Panc1 (cell line): ENCODE measurements at regions not wholly inside any gene's neighbourhood (a gene's known extent, or its start where the extent isn't known, plus 50 kb on each side); places are given as distances from the start of the nearest gene placed in this dataset.

Source experiments
- ATAC-seq: fragments of 200-7000 bp; cut with Tn5 transposase; 2 replicates; pipeline ENCODE4 v1.9.1; 2020; ENCODE audit warnings: mild to moderate bottlenecking, moderate library complexity
- BruUV-seq: library from RNA; stranded (reverse); fragments of 400-500 nt; replicated peaks from 2 replicates; lab custom pipeline; 2021; lab: Mats Ljungman, UMichigan
- CTCF ChIA-PET: fragments of 300-600 bp; sonication (Branson Sonifier 250); formaldehyde crosslinking; loops from one replicate; lab custom pipeline; 2022; ENCODE audit warnings: antibody characterized with exemption; lab: Charles Lee
- POLR2A ChIA-PET: fragments of 300-600 bp; sonication (Branson Sonifier 250); formaldehyde crosslinking; loops from one replicate; lab custom pipeline; 2022; ENCODE audit warnings: antibody characterized with exemption; lab: Charles Lee
- DNase-seq: peaks from one replicate; pipeline ENCODE4 v3.0.0-alpha.2; 2010; ENCODE audit warnings: low read depth, low spot score
- H3K27ac ChIP-seq: 2 replicates; pipeline ENCODE4 v1.5.1; 2011; ENCODE audit warnings: mild to moderate bottlenecking, low read length, inconsistent platforms
- H3K27me3 ChIP-seq: fragments of 200-500 bp; sonication (Bioruptor generic); 2 replicates; pipeline ENCODE4 v1.6.0; 2014; ENCODE audit warnings: low read length, inconsistent platforms; ENCODE audit not compliant: control insufficient read depth, insufficient read depth
- H3K36me3 ChIP-seq: fragments of 200-500 bp; sonication (Bioruptor generic); 2 replicates; pipeline ENCODE4 v1.5.1; 2014; ENCODE audit warnings: inconsistent platforms, mild to moderate bottlenecking, low read length, moderate library complexity; ENCODE audit not compliant: control insufficient read depth, insufficient read depth
- H3K4me1 ChIP-seq: 2 replicates; pipeline ENCODE4 v1.5.1; 2011; ENCODE audit warnings: inconsistent platforms, mild to moderate bottlenecking, low read length, moderate library complexity; ENCODE audit not compliant: control insufficient read depth, insufficient read depth
- H3K4me3 ChIP-seq, 2 experiments: 2 replicates each; pipeline ENCODE4 v1.5.1; 2011 to 2012; ENCODE audit warnings: low read depth in 2 of 2, low read length in 2 of 2, mild to moderate bottlenecking in 2 of 2, inconsistent platforms in 1 of 2, moderate library complexity in 1 of 2
- H3K9me3 ChIP-seq: fragments of 200-500 bp; sonication (Bioruptor generic); 2 replicates; pipeline ENCODE4 v1.5.1; 2014; ENCODE audit warnings: low read depth, mild to moderate bottlenecking, inconsistent platforms, low read length, moderate library complexity; ENCODE audit not compliant: control insufficient read depth, insufficient read depth
- CTCF ChIP-seq: fragments of 450-650 bp; IDR thresholded peaks from 2 replicates; pipeline ENCODE4 v1.5.1; 2017; ENCODE audit warnings: mild to moderate bottlenecking
- POLR2AphosphoS5 ChIP-seq: IDR thresholded peaks from 2 replicates; pipeline ENCODE4 v1.6.1; 2012; ENCODE audit warnings: mild to moderate bottlenecking, low read depth, low read length, moderate library complexity
- SIN3A ChIP-seq: IDR thresholded peaks from 2 replicates; pipeline ENCODE4 v1.6.1; 2012; ENCODE audit warnings: low read depth, mild to moderate bottlenecking, low read length, moderate library complexity, borderline replicate concordance; ENCODE audit not compliant: insufficient read depth
- TCF7L2 ChIP-seq: IDR thresholded peaks from 2 replicates; pipeline ENCODE4 v1.6.1; 2011; ENCODE audit warnings: mild to moderate bottlenecking, low read depth, low read length, inconsistent platforms
- in situ Hi-C: cut with HindIII; loops from 2 replicates; pipeline ENCODE4 v1.10.0; 2016; ENCODE audit warnings: low sequenced_read_pairs, low pct_unique_long_range_greater_than_20kb
- intact Hi-C: fragments of 100-400 bp; cut with micrococcal nuclease; formaldehyde crosslinking; loops from one replicate; pipeline ENCODE4 v1.10.0; 2022; ENCODE audit not compliant: unreplicated experiment
- TF ChIP-seq, protein P1 (sequence below), 2 experiments: IDR thresholded peaks; 2 replicates each; pipeline ENCODE4 v1.6.1; 2011 to 2012; ENCODE audit warnings: low read depth in 2 of 2, control low read depth in 1 of 2, low read length in 1 of 2, mild to moderate bottlenecking in 1 of 2, moderate library complexity in 1 of 2; ENCODE audit not compliant: insufficient read depth in 1 of 2

DNA sequence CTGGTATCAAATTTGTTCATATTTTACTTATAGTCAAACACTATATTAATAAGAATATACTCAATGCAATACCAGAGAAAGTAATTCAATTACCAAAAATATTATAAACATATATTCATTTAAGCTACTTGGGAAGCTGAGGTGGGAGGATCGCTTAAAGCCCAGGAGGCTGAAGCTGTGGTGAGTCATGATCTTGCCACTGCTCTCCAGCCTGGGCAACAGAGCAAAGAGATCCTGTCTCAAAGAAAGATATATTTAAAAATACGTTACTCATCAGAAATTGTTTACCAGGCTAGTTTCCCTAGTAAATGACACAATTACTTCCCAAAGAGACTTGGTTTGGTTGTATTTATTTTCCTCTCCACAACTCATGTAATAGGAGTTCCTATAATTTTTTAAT is 433.6 kb downstream of the GASK1B start:
- no peak for DNase-seq
- CTCF ChIA-PET: no interaction called here

DNA sequence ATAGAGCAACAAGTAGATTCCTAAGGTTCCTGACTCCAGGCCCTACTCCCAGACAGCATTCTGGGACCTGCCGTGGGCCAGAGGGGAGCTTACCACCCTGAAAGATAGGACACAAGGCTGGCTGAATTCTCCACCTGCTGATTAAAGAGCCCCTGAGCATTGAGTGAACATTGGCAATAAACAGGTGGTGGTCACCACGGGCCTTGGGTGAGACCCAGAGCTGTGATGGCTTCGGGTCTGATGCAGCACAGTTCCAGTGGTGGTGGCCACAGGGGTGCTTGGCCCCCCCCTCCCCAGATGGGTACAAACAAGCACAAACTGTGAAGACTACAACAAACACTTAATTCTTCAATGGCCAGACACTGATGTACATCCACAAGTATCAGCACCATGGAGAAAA is 444.6 kb downstream of the GASK1B start:
- Histone ChIP-seq H3K27me3 (no peaks in the 10 kb centered on the region), H3K4me3 (no peak overlapping the region), H3K4me1 (no peaks in the 10 kb centered on the region), H3K36me3 (no peaks in the 10 kb centered on the region), H3K9me3 (no peaks in the 10 kb centered on the region), H3K27ac (no peak overlapping the region)
- CTCF ChIA-PET: no interaction called here
- TF ChIP-seq POLR2AphosphoS5 (no peak), TCF7L2 (no peak), CTCF (no peak), SIN3A (no peak)
- TF ChIP-seq, protein P1, sequence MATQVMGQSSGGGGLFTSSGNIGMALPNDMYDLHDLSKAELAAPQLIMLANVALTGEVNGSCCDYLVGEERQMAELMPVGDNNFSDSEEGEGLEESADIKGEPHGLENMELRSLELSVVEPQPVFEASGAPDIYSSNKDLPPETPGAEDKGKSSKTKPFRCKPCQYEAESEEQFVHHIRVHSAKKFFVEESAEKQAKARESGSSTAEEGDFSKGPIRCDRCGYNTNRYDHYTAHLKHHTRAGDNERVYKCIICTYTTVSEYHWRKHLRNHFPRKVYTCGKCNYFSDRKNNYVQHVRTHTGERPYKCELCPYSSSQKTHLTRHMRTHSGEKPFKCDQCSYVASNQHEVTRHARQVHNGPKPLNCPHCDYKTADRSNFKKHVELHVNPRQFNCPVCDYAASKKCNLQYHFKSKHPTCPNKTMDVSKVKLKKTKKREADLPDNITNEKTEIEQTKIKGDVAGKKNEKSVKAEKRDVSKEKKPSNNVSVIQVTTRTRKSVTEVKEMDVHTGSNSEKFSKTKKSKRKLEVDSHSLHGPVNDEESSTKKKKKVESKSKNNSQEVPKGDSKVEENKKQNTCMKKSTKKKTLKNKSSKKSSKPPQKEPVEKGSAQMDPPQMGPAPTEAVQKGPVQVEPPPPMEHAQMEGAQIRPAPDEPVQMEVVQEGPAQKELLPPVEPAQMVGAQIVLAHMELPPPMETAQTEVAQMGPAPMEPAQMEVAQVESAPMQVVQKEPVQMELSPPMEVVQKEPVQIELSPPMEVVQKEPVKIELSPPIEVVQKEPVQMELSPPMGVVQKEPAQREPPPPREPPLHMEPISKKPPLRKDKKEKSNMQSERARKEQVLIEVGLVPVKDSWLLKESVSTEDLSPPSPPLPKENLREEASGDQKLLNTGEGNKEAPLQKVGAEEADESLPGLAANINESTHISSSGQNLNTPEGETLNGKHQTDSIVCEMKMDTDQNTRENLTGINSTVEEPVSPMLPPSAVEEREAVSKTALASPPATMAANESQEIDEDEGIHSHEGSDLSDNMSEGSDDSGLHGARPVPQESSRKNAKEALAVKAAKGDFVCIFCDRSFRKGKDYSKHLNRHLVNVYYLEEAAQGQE (IDR thresholded peaks at IDR 0.05; ENCODE audit: insufficient read depth in 1 of 2, low read depth in 2 of 2, low read length in 1 of 2): no peak
- POLR2A ChIA-PET: no interaction called here
- DNase-seq (no peak), ATAC-seq (no peak)
- in situ Hi-C loops: no loop called here
- intact Hi-C loops: no loop called here
- BruUV-seq: no TSS peak

More for the DNA sequence above, 433.6 kb downstream of the GASK1B start:
- no TSS peak for BruUV-seq
- POLR2A ChIA-PET: no interaction called here
- no peaks in the 10 kb centered on the region for H3K4me1 ChIP-seq
- H3K4me3 ChIP-seq: no peak overlapping the region
- H3K27ac ChIP-seq: no peak overlapping the region
- H3K9me3 ChIP-seq: no peaks in the 10 kb centered on the region
- ATAC-seq: no peak
- H3K27me3 ChIP-seq: no peaks in the 10 kb centered on the region
- no peaks in the 10 kb centered on the region for H3K36me3 ChIP-seq
- intact Hi-C loops (no loop called here), in situ Hi-C loops (no loop called here)
- no peak for TF ChIP-seq POLR2AphosphoS5
- TF ChIP-seq CTCF: no peak
- TF ChIP-seq, protein P1 (IDR thresholded peaks at IDR 0.05; ENCODE audit: insufficient read depth in 1 of 2, low read depth in 2 of 2, low read length in 1 of 2): no peak
- no peak for TF ChIP-seq TCF7L2
- TF ChIP-seq SIN3A: no peak
